Osteoblast (primary cell): ENCODE measurements at regions not wholly inside any gene's neighbourhood (a gene's known extent, or its start where the extent isn't known, plus 50 kb on each side); places are given as distances from the start of the nearest gene placed in this dataset.

Source experiments
- DNase-seq: peaks from one replicate; pipeline ENCODE4 v3.0.0; 2011; ENCODE audit warnings: low spot score, mixed read lengths; ENCODE audit not compliant: insufficient read length; ENCODE audit errors: missing footprints
- H2AFZ ChIP-seq: 2 replicates; pipeline ENCODE4 v1.6.0; 2011; ENCODE audit warnings: mild to moderate bottlenecking, low read length
- H3K27ac ChIP-seq: 2 replicates; pipeline ENCODE4 v1.5.1; 2011; ENCODE audit warnings: mild to moderate bottlenecking, low read depth, low read length, moderate library complexity
- H3K27me3 ChIP-seq: 2 replicates; pipeline ENCODE4 v1.6.0; 2012; ENCODE audit warnings: mild to moderate bottlenecking, control low read depth, inconsistent platforms, low read length, moderate library complexity; ENCODE audit not compliant: insufficient read depth
- H3K36me3 ChIP-seq: 2 replicates; pipeline ENCODE4 v1.5.1; 2011; ENCODE audit warnings: mild to moderate bottlenecking, low read length, control low read depth, moderate library complexity; ENCODE audit not compliant: insufficient read depth
- H3K4me1 ChIP-seq: 2 replicates; pipeline ENCODE4 v1.5.1; 2011; ENCODE audit warnings: mild to moderate bottlenecking, low read length, control low read depth, moderate library complexity; ENCODE audit not compliant: insufficient read depth
- H3K4me2 ChIP-seq: 2 replicates; pipeline ENCODE4 v1.6.0; 2011; ENCODE audit warnings: mild to moderate bottlenecking, low read length; ENCODE audit not compliant: insufficient read depth
- H3K4me3 ChIP-seq: fragments of 200-600 bp; sonication (generic); 3 replicates; pipeline ENCODE4 v1.5.1; 2012; ENCODE audit warnings: mild to moderate bottlenecking, low read length, inconsistent platforms; ENCODE audit not compliant: insufficient read depth
- H3K79me2 ChIP-seq: 2 replicates; pipeline ENCODE4 v1.6.0; 2012; ENCODE audit warnings: mild to moderate bottlenecking, low read length, control low read depth, inconsistent platforms; ENCODE audit not compliant: insufficient read depth
- H3K9me3 ChIP-seq: 2 replicates; pipeline ENCODE4 v1.5.1; 2011; ENCODE audit warnings: low read depth, low read length, control low read depth
- H4K20me1 ChIP-seq: 2 replicates; pipeline ENCODE4 v1.6.0; 2012; ENCODE audit warnings: mild to moderate bottlenecking, low read length, control low read depth; ENCODE audit not compliant: insufficient read depth
- CTCF ChIP-seq: IDR thresholded peaks from 2 replicates; pipeline ENCODE4 v1.5.1; 2011; ENCODE audit warnings: mild to moderate bottlenecking, low read depth, low read length, moderate library complexity; ENCODE audit errors: extremely low read depth

GRCh38 chr13:73473016-73473415 lies 414.2 kb downstream of the KLF5 start:
- no peaks in the 10 kb centered on the region for H3K79me2 ChIP-seq
- H3K36me3 ChIP-seq, result no peaks in the 10 kb centered on the region
- no peaks in the 10 kb centered on the region for H3K9me3 ChIP-seq
- no peak overlapping the region for H3K4me2 ChIP-seq
- no peaks in the 10 kb centered on the region for H3K27me3 ChIP-seq
- H3K4me3 ChIP-seq, result no peak overlapping the region
- H4K20me1 ChIP-seq, result no peaks in the 10 kb centered on the region
- no peak overlapping the region for H3K27ac ChIP-seq
- no peak overlapping the region for H2AFZ ChIP-seq
- TF ChIP-seq CTCF, result no peak
- H3K4me1 ChIP-seq, result no peaks in the 10 kb centered on the region
- DNase-seq, result no peak

DNA sequence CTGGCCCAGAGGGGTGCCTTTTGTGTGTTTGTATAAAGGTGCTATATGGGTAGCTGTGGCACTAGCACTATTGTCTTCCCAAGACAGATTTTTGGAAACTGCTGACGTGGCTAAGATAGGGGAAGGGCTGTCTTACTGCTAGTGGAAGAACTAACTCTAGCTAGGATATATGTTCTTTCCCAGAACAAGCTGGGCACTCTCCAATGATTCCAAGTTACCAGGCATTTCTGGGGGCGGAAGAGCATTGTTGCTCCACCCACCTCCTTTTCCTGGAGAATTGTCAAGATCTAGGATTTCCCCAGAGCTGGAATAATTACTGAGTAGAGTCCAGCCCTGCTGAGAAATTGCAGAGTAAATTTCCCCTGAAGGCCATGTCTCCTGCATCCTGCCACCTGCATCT lies 408.3 kb downstream of the KLF5 start:
- Histone ChIP-seq H3K36me3 (no peaks in the 10 kb centered on the region), H2AFZ (no peak overlapping the region), H4K20me1 (no peaks in the 10 kb centered on the region), H3K9me3 (no peaks in the 10 kb centered on the region), H3K4me1 (peaks cover 5% of the 10 kb centered on the region), H3K79me2 (no peaks in the 10 kb centered on the region), H3K4me3 (no peak overlapping the region), H3K27ac (no peak overlapping the region), H3K27me3 (no peaks in the 10 kb centered on the region), H3K4me2 (no peak overlapping the region)
- no peak for TF ChIP-seq CTCF
- no peak for DNase-seq

GRCh38 chr13:73466561-73466960 lies 407.8 kb downstream of the KLF5 start:
- TF ChIP-seq CTCF, result no peak
- Histone ChIP-seq H3K79me2 (no peaks in the 10 kb centered on the region), H3K4me1 (peaks cover 5% of the 10 kb centered on the region), H3K9me3 (no peaks in the 10 kb centered on the region), H3K27me3 (no peaks in the 10 kb centered on the region), H3K4me2 (no peak overlapping the region), H3K36me3 (no peaks in the 10 kb centered on the region), H2AFZ (no peak overlapping the region), H4K20me1 (no peaks in the 10 kb centered on the region), H3K27ac (no peak overlapping the region), H3K4me3 (no peak overlapping the region)
- no peak for DNase-seq

DNA sequence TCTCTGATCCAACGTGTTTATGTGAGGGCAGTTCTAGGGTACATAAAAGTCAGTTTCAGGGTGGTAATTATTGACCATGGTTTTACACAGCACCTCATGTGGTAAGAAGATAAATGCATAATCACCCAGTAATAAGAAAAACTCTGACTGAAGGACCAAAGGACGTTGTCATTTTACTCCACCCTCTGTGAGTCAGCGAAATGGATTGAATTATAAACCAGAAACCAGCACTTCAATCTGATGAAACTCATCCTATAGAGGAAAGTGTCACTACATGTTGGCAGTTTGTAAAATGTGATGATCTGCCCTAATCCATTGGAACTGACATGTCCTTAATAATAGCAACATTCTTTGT lies 406.8 kb downstream of the KLF5 start:
- Histone ChIP-seq H3K4me1 (peaks cover 5% of the 10 kb centered on the region), H3K79me2 (no peaks in the 10 kb centered on the region), H2AFZ (peak overlapping the region; percentile 68), H3K36me3 (no peaks in the 10 kb centered on the region), H3K9me3 (no peaks in the 10 kb centered on the region), H4K20me1 (no peaks in the 10 kb centered on the region), H3K4me2 (no peak overlapping the region), H3K27me3 (no peaks in the 10 kb centered on the region), H3K27ac (no peak overlapping the region), H3K4me3 (no peak overlapping the region)
- no peak for DNase-seq
- TF ChIP-seq CTCF, result no peak
